ENCODE measurements at regions not wholly inside any gene's neighbourhood (a gene's known extent, or its start where the extent isn't known, plus 50 kb on each side); places are given as distances from the start of the nearest gene placed in this dataset.

- H3K4me3 Mint-ChIP-seq (ENCODE audit: unreplicated experiment): no peak overlapping the region
- no peaks in the 10 kb centered on the region for H3K27me3 Mint-ChIP-seq (ENCODE audit: insufficient read depth, unreplicated experiment)
- no peaks in the 10 kb centered on the region for H3K9me3 Mint-ChIP-seq (ENCODE audit: unreplicated experiment)
- intact Hi-C loops (cut with micrococcal nuclease): no loop called here
- no peak for DNase-seq (ENCODE audit: unreplicated experiment)
- no TSS peak for BruUV-seq (replicated peaks)
- H3K4me1 Mint-ChIP-seq (ENCODE audit: insufficient read depth, unreplicated experiment): no peaks in the 10 kb centered on the region
- TF ChIP-seq, protein P1, sequence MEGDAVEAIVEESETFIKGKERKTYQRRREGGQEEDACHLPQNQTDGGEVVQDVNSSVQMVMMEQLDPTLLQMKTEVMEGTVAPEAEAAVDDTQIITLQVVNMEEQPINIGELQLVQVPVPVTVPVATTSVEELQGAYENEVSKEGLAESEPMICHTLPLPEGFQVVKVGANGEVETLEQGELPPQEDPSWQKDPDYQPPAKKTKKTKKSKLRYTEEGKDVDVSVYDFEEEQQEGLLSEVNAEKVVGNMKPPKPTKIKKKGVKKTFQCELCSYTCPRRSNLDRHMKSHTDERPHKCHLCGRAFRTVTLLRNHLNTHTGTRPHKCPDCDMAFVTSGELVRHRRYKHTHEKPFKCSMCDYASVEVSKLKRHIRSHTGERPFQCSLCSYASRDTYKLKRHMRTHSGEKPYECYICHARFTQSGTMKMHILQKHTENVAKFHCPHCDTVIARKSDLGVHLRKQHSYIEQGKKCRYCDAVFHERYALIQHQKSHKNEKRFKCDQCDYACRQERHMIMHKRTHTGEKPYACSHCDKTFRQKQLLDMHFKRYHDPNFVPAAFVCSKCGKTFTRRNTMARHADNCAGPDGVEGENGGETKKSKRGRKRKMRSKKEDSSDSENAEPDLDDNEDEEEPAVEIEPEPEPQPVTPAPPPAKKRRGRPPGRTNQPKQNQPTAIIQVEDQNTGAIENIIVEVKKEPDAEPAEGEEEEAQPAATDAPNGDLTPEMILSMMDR (IDR thresholded peaks at IDR 0.05; ENCODE audit: unreplicated experiment): no peak
- H3K27ac Mint-ChIP-seq (ENCODE audit: low read depth, unreplicated experiment): no peak overlapping the region
- ChIA-PET POLR2A (no interaction called here), CTCF (interaction anchor here (0.9 kb wide), 1 partner anchor 46 kb away, joined by 4 read pairs; no protein-coding TSS in a partner anchor)
- H3K36me3 Mint-ChIP-seq (ENCODE audit: insufficient read depth, unreplicated experiment): peaks cover 6% of the 10 kb centered on the region
These were observed 177.9 kb downstream of the NRP2 start for GRCh38 chr2:205860181-205860580.

DNA sequence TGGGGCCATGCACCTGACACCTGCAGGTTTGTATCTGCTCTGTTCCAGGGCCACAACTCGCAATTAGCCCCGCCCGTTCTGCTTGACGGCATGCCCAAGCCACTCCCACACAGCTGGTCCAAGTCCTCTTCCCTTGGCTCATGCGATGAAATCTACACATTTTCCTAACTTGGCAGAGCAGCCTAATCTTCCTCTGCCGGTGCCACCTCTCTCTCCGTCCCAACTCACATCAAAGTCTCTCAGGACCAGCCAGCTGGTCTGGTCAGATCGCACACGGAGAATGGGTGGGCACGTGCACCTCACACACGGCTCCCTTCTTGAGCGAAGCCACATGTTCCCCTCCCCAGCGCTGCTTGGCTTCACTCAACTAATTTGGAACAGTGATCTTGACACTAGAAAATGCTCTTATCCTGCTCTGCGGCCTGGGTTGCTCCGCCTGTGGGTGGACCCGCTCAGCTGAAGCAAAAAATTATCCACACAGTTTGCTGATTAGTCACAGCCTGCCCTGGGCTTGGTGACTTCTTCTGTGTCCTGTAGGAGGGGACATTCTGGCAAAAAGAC is 176.7 kb downstream of the NRP2 start:
- POLR2A ChIA-PET: no interaction called here
- Mint-ChIP-seq H3K36me3 (ENCODE audit: insufficient read depth, unreplicated experiment) (peaks cover 6% of the 10 kb centered on the region), H3K27ac (ENCODE audit: low read depth, unreplicated experiment) (no peak overlapping the region), H3K9me3 (ENCODE audit: unreplicated experiment) (no peaks in the 10 kb centered on the region), H3K4me1 (ENCODE audit: insufficient read depth, unreplicated experiment) (no peaks in the 10 kb centered on the region), H3K27me3 (ENCODE audit: insufficient read depth, unreplicated experiment) (no peaks in the 10 kb centered on the region), H3K4me3 (ENCODE audit: unreplicated experiment) (no peak overlapping the region)
- CTCF ChIA-PET: interaction anchor here (0.7 kb wide), 1 partner anchor 1588 kb away, joined by 3 read pairs; no protein-coding TSS in a partner anchor
- BruUV-seq (replicated peaks): no TSS peak
- intact Hi-C loops (cut with micrococcal nuclease): no loop called here
- TF ChIP-seq, protein P1 (IDR thresholded peaks at IDR 0.05; ENCODE audit: unreplicated experiment): no peak
- DNase-seq (ENCODE audit: unreplicated experiment): no peak

- no TSS peak for BruUV-seq (replicated peaks)
- CTCF ChIA-PET: interaction anchor here (0.7 kb wide), 2 partner anchors 926 to 1588 kb away, joined by 3 read pairs; no protein-coding TSS in a partner anchor
These were observed 176.0 kb downstream of the NRP2 start for GRCh38 chr2:205858275-205858674.

DNA sequence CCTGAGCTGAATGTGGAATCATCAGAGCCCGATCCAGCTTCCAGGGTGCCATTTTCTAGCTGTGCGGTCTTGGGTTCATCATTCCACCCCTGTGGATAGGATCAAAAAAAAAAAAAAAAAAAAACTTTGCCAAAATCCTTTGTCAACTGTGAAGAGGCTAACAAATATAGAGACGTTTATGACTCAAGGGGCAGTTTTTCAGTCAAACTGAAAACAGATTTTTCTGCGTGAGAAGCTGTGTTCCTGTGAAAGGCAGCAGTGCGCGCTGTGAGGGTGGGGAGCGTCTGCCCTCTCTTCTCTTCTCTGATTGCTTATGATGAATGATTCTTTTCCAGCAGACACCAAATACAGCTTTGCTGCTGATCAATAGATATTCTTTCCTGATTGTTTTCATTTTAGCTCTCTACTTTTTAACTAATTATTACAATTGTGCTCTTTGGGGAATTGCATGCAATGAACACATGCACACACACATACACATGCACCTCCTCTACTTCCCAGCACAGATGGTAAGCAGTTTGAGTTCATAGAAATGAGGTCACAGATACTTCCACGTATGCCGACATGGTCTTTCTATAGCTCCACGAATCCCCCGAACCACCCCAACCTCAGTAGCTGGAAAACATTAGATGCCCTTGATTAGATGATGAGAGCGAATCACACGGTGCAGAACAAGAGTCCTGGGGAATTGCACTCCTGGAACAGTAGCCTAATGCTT is 175.4 kb downstream of the NRP2 start:
- Mint-ChIP-seq H3K9me3 (ENCODE audit: unreplicated experiment) (no peaks in the 10 kb centered on the region), H3K36me3 (ENCODE audit: insufficient read depth, unreplicated experiment) (peaks cover 6% of the 10 kb centered on the region), H3K4me1 (ENCODE audit: insufficient read depth, unreplicated experiment) (no peaks in the 10 kb centered on the region), H3K27me3 (ENCODE audit: insufficient read depth, unreplicated experiment) (no peaks in the 10 kb centered on the region), H3K27ac (ENCODE audit: low read depth, unreplicated experiment) (no peak overlapping the region), H3K4me3 (ENCODE audit: unreplicated experiment) (no peak overlapping the region)
- BruUV-seq (replicated peaks): no TSS peak
- ChIA-PET CTCF (interaction anchor here (0.6 to 0.7 kb wide), 5 partner anchors 926 to 1847 kb away, joined by 3 to 5 read pairs (median 5); no protein-coding TSS in a partner anchor), POLR2A (interaction anchor here (0.5 to 0.8 kb wide), 2 partner anchors 10 to 90 kb away, joined by 3 to 4 read pairs; no protein-coding TSS in a partner anchor)
- no peak for DNase-seq (ENCODE audit: unreplicated experiment)
- TF ChIP-seq, protein P1 (IDR thresholded peaks at IDR 0.05; ENCODE audit: unreplicated experiment): no peak
- intact Hi-C loops (cut with micrococcal nuclease): no loop called here

More at GRCh38 chr2:205858275-205858674, 176.0 kb downstream of the NRP2 start:
- no peaks in the 10 kb centered on the region for H3K4me1 Mint-ChIP-seq (ENCODE audit: insufficient read depth, unreplicated experiment)
- peaks cover 6% of the 10 kb centered on the region for H3K36me3 Mint-ChIP-seq (ENCODE audit: insufficient read depth, unreplicated experiment)
- intact Hi-C loops (cut with micrococcal nuclease): no loop called here
- no peaks in the 10 kb centered on the region for H3K9me3 Mint-ChIP-seq (ENCODE audit: unreplicated experiment)
- no peaks in the 10 kb centered on the region for H3K27me3 Mint-ChIP-seq (ENCODE audit: insufficient read depth, unreplicated experiment)
- TF ChIP-seq, protein P1 (IDR thresholded peaks at IDR 0.05; ENCODE audit: unreplicated experiment): no peak
- H3K27ac Mint-ChIP-seq (ENCODE audit: low read depth, unreplicated experiment): no peak overlapping the region
- DNase-seq (ENCODE audit: unreplicated experiment): no peak
- POLR2A ChIA-PET: interaction anchor here (0.8 kb wide), 1 partner anchor 10 kb away, joined by 3 read pairs; no protein-coding TSS in a partner anchor
- no peak overlapping the region for H3K4me3 Mint-ChIP-seq (ENCODE audit: unreplicated experiment)

Data from MCF 10A (cell line).